MM.1S (cell line): ENCODE measurements at regions not wholly inside any gene's neighbourhood (a gene's known extent, or its start where the extent isn't known, plus 50 kb on each side); places are given as distances from the start of the nearest gene placed in this dataset.

Experiments
- CTCF ChIP-seq: fragments of 300-600 bp; sonication (generic); IDR thresholded peaks from 2 replicates; pipeline ENCODE4 v1.5.1; 2016; ENCODE audit warnings: antibody characterized with exemption, low read length, mixed read lengths
- EZH2phosphoT487 ChIP-seq: fragments of 300-600 bp; sonication (generic); IDR thresholded peaks from 2 replicates; pipeline ENCODE4 v1.6.1; 2018; ENCODE audit warnings: antibody characterized with exemption, low read length

- TF ChIP-seq CTCF (no peak), EZH2phosphoT487 (no peak)
Observed at GRCh38 chr4:31735004-31735403, 1014.8 kb downstream of the PCDH7 start.
